Coronary artery (tissue), 2 donors: ENCODE measurements at regions not wholly inside any gene's neighbourhood (a gene's known extent, or its start where the extent isn't known, plus 50 kb on each side); places are given as distances from the start of the nearest gene placed in this dataset.

Experiments used
- DNase-seq: peaks from one replicate; pipeline ENCODE4 v3.0.0-alpha.2; 2017; ENCODE audit warnings: low spot score
- H3K27ac ChIP-seq, 2 donors: fragments of 200-600 bp; sonication (generic); one replicate each; pipeline ENCODE4 v1.5.1; 2016 to 2019
- H3K4me3 ChIP-seq: fragments of 200-600 bp; sonication (generic); 2 replicates; pipeline ENCODE4 v1.5.1; 2016; ENCODE audit warnings: mild to moderate bottlenecking, moderate library complexity
- TF ChIP-seq, protein P1 (sequence below): fragments of 200-600 bp; sonication (generic); IDR thresholded peaks from one replicate; pipeline ENCODE4 v1.5.1; 2019; ENCODE audit warnings: antibody characterized with exemption

DNA sequence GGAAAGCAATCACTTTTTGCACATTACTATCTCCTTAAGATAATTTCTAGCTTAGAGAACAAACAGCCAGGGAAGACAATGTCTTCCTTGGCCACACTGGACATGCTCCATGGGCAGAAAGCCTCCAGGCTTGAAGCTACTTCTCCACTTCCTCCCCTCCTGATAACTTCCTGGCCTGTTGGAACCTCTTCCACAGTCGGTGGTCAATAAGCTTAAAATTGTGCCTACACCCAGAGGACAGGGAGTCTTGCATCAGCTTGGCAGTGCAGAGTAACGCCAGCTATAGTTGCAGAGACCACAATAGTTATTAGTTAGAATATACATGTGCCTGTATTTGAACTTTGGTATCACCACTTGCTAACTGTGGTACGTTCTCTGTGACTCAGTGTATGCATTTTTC is 58.1 kb upstream of the ABCA1 start:
- H3K27ac ChIP-seq: no peak overlapping the region
- no peak overlapping the region for H3K4me3 ChIP-seq
- TF ChIP-seq, protein P1, sequence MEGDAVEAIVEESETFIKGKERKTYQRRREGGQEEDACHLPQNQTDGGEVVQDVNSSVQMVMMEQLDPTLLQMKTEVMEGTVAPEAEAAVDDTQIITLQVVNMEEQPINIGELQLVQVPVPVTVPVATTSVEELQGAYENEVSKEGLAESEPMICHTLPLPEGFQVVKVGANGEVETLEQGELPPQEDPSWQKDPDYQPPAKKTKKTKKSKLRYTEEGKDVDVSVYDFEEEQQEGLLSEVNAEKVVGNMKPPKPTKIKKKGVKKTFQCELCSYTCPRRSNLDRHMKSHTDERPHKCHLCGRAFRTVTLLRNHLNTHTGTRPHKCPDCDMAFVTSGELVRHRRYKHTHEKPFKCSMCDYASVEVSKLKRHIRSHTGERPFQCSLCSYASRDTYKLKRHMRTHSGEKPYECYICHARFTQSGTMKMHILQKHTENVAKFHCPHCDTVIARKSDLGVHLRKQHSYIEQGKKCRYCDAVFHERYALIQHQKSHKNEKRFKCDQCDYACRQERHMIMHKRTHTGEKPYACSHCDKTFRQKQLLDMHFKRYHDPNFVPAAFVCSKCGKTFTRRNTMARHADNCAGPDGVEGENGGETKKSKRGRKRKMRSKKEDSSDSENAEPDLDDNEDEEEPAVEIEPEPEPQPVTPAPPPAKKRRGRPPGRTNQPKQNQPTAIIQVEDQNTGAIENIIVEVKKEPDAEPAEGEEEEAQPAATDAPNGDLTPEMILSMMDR: no peak
- DNase-seq: no peak

DNA sequence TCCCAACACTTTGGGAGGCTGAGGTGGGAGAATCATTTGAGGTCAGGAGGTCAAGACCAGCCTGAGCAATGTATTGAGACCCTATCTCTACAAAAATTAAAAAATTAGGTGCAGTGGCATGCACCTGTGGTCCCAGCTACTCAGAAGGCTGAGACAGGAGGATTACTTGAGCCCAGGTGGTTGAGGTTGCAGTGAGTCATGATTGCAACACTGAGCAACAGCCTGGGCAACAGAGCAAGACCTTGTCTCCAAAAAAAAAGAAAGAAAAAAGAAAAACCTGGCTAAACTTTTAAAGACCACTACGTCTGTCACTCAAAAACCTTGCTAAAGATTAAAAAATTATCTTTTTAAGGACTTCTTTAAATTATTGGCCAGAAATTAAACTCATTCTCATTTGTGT is 59.8 kb upstream of the ABCA1 start:
- H3K4me3 ChIP-seq: no peak overlapping the region
- DNase-seq: no peak
- H3K27ac ChIP-seq: no peak overlapping the region
- TF ChIP-seq, protein P1: no peak

DNA sequence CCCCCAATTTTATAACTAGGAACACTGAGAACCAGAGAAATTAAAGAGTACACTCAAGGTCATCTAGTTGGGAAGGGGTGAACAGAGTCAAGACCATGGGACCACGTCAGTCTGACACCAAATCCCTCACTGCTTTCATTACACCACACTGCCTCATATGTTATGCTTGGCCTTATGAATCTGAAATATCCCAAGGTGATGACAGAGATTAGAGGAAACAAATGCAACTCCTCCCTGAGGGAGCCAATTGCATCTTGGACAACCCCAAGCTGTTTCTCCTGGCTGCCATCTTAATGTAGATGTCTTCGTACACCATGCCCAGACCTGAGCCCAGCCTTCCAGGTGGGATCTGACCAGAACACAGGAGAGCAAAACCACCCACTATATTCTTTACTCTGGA is 60.6 kb upstream of the ABCA1 start:
- Histone ChIP-seq H3K4me3 (no peak overlapping the region), H3K27ac (no peak overlapping the region)
- TF ChIP-seq, protein P1: no peak
- DNase-seq: no peak

DNA sequence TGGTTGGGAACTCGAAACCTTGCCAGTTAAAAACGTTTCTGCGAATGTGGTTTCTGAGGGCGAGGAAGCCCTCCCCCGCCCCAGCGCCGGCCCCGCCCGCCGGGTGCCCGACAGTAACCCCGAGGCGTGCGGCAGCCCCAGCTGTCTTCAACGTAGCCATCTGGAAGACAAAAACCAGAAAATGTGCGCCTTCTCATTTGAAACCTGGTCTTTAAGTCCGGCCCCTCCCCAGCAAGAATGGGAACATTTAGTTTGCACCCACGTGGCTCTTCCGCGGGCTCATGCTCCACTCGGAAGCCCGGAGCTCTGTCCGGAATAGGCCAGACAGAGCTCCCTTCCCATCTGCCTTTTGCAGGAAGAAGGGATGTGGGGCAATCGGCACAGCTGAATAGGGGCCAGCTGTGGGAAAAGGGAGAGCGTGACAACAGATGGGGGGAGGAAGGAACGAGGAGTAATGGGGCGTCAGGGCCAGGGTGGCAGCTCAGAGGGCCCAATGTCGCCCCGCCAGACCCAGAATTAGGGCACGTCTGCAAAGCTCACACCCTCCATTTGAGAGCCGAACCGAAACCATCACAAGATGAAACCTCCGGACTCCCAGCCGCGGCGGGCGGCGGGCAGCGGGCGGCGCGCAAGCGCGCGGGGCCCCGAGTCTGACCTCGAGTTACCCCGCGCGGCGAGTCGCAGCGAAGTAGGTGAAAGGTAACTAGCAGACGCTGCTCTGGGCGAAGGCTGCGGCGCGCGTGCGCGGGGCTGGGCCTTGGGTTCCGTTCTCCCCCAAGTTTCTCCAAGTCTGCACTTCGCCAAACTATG is 63.4 kb upstream of the ABCA1 start:
- Histone ChIP-seq H3K4me3 (peak overlapping the region; percentile 80), H3K27ac (peak overlapping the region; percentile 96 to 98)
- peak; percentile 97 for DNase-seq
- TF ChIP-seq, protein P1: no peak

DNA sequence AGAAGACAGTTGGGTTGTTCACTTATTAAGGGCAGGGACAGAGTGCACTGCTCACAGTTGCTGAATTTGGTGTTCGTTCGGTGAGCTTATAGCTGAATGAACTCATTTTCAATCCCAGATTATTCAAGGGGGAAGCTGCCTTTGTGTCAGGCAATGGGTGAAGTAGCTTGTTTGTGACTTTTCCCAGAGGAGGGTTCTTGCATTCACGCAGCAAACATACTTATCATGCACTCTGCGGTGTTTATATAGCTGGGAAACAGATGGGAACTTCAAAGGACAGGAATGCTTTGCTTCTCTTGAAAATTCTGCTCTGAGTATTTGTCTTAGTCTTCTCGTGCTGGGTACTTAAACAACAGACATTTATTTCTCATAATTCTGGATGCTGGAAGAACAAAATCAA is 64.7 kb upstream of the ABCA1 start:
- TF ChIP-seq, protein P1: no peak
- no peak for DNase-seq
- peak overlapping the region; percentile 96 to 98 for H3K27ac ChIP-seq
- H3K4me3 ChIP-seq: peak overlapping the region; percentile 80

DNA sequence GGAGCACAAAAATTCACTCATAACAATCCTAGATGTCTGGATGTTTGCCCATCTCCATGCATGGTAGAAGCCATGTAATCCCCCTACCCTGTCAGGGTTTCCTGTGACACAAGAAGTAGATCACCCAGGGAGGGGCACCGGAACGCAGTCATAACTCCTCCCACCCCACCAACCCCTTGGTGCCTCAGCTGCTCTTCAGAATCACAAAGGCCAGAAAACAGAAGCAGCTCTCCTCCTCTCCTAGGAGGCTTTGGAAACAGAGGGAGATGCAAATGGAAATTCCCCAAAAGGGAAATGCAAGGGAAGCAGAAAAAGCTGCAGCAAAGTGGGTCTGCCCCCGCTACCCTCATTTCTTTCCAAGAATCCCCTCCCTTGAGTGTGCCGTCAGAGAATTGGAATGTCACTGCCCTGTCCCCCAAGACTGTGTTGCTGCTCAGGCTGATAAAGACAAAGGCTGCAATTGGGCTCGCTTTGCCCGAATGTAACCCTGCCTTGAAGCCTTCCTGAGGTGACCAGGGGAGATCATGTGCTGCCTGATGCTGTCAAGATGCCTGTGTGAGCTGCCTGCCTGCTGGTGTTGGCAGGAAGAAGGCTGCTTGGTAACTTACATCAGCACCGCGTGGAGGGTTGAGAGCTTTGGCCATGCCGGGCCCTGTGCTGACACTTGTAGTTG is 65.5 kb upstream of the ABCA1 start:
- H3K4me3 ChIP-seq: peak overlapping the region; percentile 22
- TF ChIP-seq, protein P1: no peak
- peak; percentile 99 for DNase-seq
- peak overlapping the region; percentile 96 to 98 for H3K27ac ChIP-seq

DNA sequence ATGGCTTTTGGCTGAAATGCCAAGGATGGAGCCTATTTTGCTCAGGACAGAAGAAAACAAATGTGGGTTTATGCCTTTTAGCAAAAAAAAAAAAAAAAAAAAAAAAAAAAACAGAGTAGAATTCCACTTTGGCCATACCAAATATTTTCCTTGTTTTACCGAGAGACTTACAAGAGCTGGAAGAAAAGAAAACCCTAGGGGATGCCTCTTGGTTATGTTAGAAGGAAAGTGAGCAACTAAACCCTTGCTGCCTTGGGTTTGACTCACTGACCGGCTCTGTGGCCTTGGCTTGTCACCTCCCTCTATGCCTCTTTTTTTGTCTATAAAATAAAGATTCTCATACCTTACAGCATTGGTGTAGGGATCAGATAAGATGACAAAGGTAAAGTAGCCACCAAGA is 69.6 kb upstream of the ABCA1 start:
- H3K27ac ChIP-seq: no peak overlapping the region
- TF ChIP-seq, protein P1: no peak
- DNase-seq: no peak
- no peak overlapping the region for H3K4me3 ChIP-seq
